HCT116 (cell line): ENCODE measurements at regions not wholly inside any gene's neighbourhood (a gene's known extent, or its start where the extent isn't known, plus 50 kb on each side); places are given as distances from the start of the nearest gene placed in this dataset.

Source experiments
- ATAC-seq: fragments of 200-7000 bp; cut with Tn5 transposase; 2 replicates; pipeline ENCODE4 v1.9.1; 2020; ENCODE audit warnings: mild to moderate bottlenecking, moderate library complexity
- BruUV-seq: library from RNA; stranded (reverse); fragments of 400-500 nt; replicated peaks from 2 replicates; lab custom pipeline; 2021; lab: Mats Ljungman, UMichigan
- CTCF ChIA-PET: fragments of 300-600 bp; sonication (Branson Sonifier 250); formaldehyde crosslinking; loops from one replicate; lab custom pipeline; 2021; ENCODE audit warnings: antibody characterized with exemption; lab: Charles Lee
- POLR2A ChIA-PET: fragments of 300-600, 350-600 bp; sonication (Branson Sonifier 250); formaldehyde crosslinking; loops from one replicate; lab custom pipeline; 2021; ENCODE audit warnings: antibody characterized with exemption; lab: Charles Lee
- RAD21 ChIA-PET, 2 experiments: fragments of 300-600 bp; sonication (Branson Sonifier 250); formaldehyde crosslinking; loops; one replicate each; lab custom pipeline; 2023; ENCODE audit warnings: low total read pairs in 2 of 2; ENCODE audit not compliant: uncharacterized antibody in 2 of 2, unreplicated experiment in 2 of 2, low non-redundant PET in 1 of 2; lab: Charles Lee
- DNase-seq: peaks from one replicate; pipeline ENCODE4 v3.0.0-alpha.2; 2010; ENCODE audit warnings: low read depth, low spot score
- H2AFZ ChIP-seq: fragments of 200-600 bp; shearing (Covaris generic), sonication (generic); 2 replicates; pipeline ENCODE4 v1.6.1; 2017; ENCODE audit warnings: low read depth, mixed run types, mixed read lengths, antibody characterized with exemption, low read length; ENCODE audit not compliant: poor library complexity, severe bottlenecking
- H3K27ac ChIP-seq: 2 replicates; pipeline ENCODE4 v1.5.1; 2012; ENCODE audit warnings: low read depth, low read length
- H3K27me3 ChIP-seq: fragments of 200-600 bp; sonication (generic); 2 replicates; pipeline ENCODE4 v1.6.1; 2016; ENCODE audit warnings: mixed run types, low read length, mixed read lengths; ENCODE audit not compliant: insufficient read depth
- H3K36me3 ChIP-seq, 2 experiments: fragments of 200-500 bp in 1 of 2; fragments of 200-600 bp in 1 of 2; sonication (Bioruptor generic) in 1 of 2; sonication (generic) in 1 of 2; 2 replicates each; pipeline versions ENCODE4 v1.5.1 to v1.6.1; 2014 to 2016; ENCODE audit warnings: low read length in 2 of 2, inconsistent platforms in 1 of 2, mixed read lengths in 1 of 2, mixed run types in 1 of 2; ENCODE audit not compliant: insufficient read depth in 2 of 2, control insufficient read depth in 1 of 2
- H3K4me1 ChIP-seq, 2 experiments: fragments of 200-600 bp in 1 of 2; sonication (generic) in 1 of 2; 2 replicates each; pipeline versions ENCODE4 v1.5.1 to v1.6.1; 2012 to 2017; ENCODE audit warnings: low read length in 2 of 2, inconsistent platforms in 1 of 2, mild to moderate bottlenecking in 1 of 2, mixed read lengths in 1 of 2, mixed run types in 1 of 2, moderate library complexity in 1 of 2; ENCODE audit not compliant: insufficient read depth in 2 of 2, control insufficient read depth in 1 of 2
- H3K4me2 ChIP-seq: fragments of 200-600 bp; sonication (generic); 2 replicates; pipeline ENCODE4 v1.6.1; 2017; ENCODE audit warnings: mixed run types, low read length, mixed read lengths
- H3K4me3 ChIP-seq, 2 experiments: fragments of 200-600 bp in 1 of 2; sonication (generic) in 1 of 2; replicated peaks in 1 of 2; 2 replicates each; pipeline ENCODE4 v1.5.1; 2011 to 2016; ENCODE audit warnings: low read length in 2 of 2, control low read depth in 1 of 2, low read depth in 1 of 2, mild to moderate bottlenecking in 1 of 2, mixed read lengths in 1 of 2, mixed run types in 1 of 2
- H3K79me2 ChIP-seq: fragments of 200-600 bp; sonication (generic); 2 replicates; pipeline ENCODE4 v1.6.1; 2017; ENCODE audit warnings: mild to moderate bottlenecking, mixed run types, low read length, moderate library complexity, mixed read lengths; ENCODE audit not compliant: insufficient read depth
- H3K9ac ChIP-seq: fragments of 200-600 bp; sonication (generic); 2 replicates; pipeline ENCODE4 v1.6.1; 2016; ENCODE audit warnings: low read length, mixed read lengths
- H3K9me2 ChIP-seq: fragments of 200-600 bp; sonication (generic), shearing (Covaris generic); 2 replicates; pipeline ENCODE4 v1.6.1; 2017; ENCODE audit warnings: mixed run types, mild to moderate bottlenecking, moderate library complexity; ENCODE audit not compliant: insufficient read depth
- H3K9me3 ChIP-seq, 2 experiments: fragments of 200-500 bp in 1 of 2; fragments of 200-600 bp in 1 of 2; sonication (Bioruptor generic) in 1 of 2; sonication (generic) in 1 of 2; 2 replicates each; pipeline ENCODE4 v1.6.1; 2014 to 2017; ENCODE audit warnings: low read length in 2 of 2, mixed read lengths in 2 of 2, inconsistent platforms in 1 of 2, low read depth in 1 of 2, mild to moderate bottlenecking in 1 of 2, mixed run types in 1 of 2, moderate library complexity in 1 of 2; ENCODE audit not compliant: control insufficient read depth in 1 of 2, insufficient read depth in 1 of 2
- H4K20me1 ChIP-seq: fragments of 200-600 bp; sonication (generic), shearing (Covaris generic); 2 replicates; pipeline ENCODE4 v1.6.1; 2017; ENCODE audit warnings: mixed run types, mild to moderate bottlenecking, moderate library complexity; ENCODE audit not compliant: insufficient read depth
- CEBPB ChIP-seq: IDR thresholded peaks from 2 replicates; pipeline ENCODE4 v1.6.1; 2012; ENCODE audit warnings: low read depth
- EGR1 ChIP-seq: IDR thresholded peaks from 2 replicates; pipeline ENCODE4 v1.6.1; 2012; ENCODE audit warnings: low read depth
- ELF1 ChIP-seq: IDR thresholded peaks from 2 replicates; pipeline ENCODE4 v1.6.1; 2012; ENCODE audit warnings: low read depth, borderline replicate concordance
- EZH2 ChIP-seq: fragments of 200-600 bp; sonication (generic); IDR thresholded peaks from 2 replicates; pipeline ENCODE4 v1.6.1; 2017; ENCODE audit warnings: antibody characterized with exemption, mixed run types
- EZH2phosphoT487 ChIP-seq: fragments of 200-600 bp; IDR thresholded peaks from 2 replicates; pipeline ENCODE4 v1.6.1; 2018; ENCODE audit warnings: antibody characterized with exemption, borderline replicate concordance
- FOSL1 ChIP-seq: IDR thresholded peaks from 2 replicates; pipeline ENCODE4 v1.6.1; 2012; ENCODE audit warnings: low read depth
- POLR2A ChIP-seq: IDR thresholded peaks from 2 replicates; pipeline ENCODE4 v1.7.0; 2011; ENCODE audit warnings: borderline replicate concordance; ENCODE audit not compliant: insufficient read depth, insufficient read length; ENCODE audit errors: extremely low read depth
- RAD21 ChIP-seq: IDR thresholded peaks from 2 replicates; pipeline ENCODE4 v1.6.1; 2012; ENCODE audit warnings: low read depth, mild to moderate bottlenecking
- SP1 ChIP-seq: IDR thresholded peaks from 2 replicates; pipeline ENCODE4 v1.6.1; 2012; ENCODE audit warnings: low read depth
- SRF ChIP-seq: IDR thresholded peaks from 2 replicates; pipeline ENCODE4 v1.6.1; 2012; ENCODE audit warnings: low read depth
- YY1 ChIP-seq: IDR thresholded peaks from 2 replicates; pipeline ENCODE4 v1.6.1; 2011; ENCODE audit warnings: low read length, low read depth, moderate library complexity, mild to moderate bottlenecking; ENCODE audit not compliant: insufficient replicate concordance; ENCODE audit errors: extremely low read depth
- ZFX ChIP-seq: fragments of 450-650 bp; IDR thresholded peaks from 2 replicates; pipeline ENCODE4 v1.6.1; 2017
- intact Hi-C: fragments of 100-400 bp; cut with micrococcal nuclease; formaldehyde crosslinking; loops from 2 replicates; pipeline ENCODE4 v1.10.0; 2022
- TF ChIP-seq, protein P1 (sequence below): IDR thresholded peaks from 2 replicates; pipeline ENCODE4 v1.6.1; 2012; ENCODE audit warnings: low read depth
- TF ChIP-seq, protein P2 (sequence below): IDR thresholded peaks from 2 replicates; pipeline ENCODE4 v1.6.1; 2012
- TF ChIP-seq, protein P3 (sequence below): IDR thresholded peaks from 2 replicates; pipeline ENCODE4 v1.6.1; 2011; ENCODE audit warnings: mild to moderate bottlenecking, low read length, moderate library complexity; ENCODE audit not compliant: insufficient replicate concordance; ENCODE audit errors: extremely low read depth
- TF ChIP-seq, protein P4 (sequence below): IDR thresholded peaks from 2 replicates; pipeline ENCODE4 v1.6.1; 2012

DNA sequence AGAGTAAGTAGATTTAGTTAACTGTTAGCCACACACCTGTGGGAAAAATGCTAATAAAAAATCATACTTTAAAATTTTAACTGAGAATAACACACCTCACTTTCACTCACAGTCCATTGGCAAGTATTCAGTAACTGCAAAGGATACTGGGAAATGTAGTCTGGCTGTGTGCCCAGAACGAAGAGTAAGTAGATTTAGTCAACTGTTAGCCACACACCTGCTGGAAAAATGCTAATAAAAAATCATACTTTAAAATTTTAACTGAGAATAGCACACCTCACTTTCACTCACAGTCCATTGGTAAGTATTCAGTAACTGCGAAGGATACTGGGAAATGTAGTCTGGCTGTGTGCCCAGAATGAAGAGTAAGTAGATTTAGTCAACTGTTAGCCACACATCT lies 178.4 kb upstream of the NWD2 start:
- no peak for TF ChIP-seq POLR2A
- TF ChIP-seq, protein P1, sequence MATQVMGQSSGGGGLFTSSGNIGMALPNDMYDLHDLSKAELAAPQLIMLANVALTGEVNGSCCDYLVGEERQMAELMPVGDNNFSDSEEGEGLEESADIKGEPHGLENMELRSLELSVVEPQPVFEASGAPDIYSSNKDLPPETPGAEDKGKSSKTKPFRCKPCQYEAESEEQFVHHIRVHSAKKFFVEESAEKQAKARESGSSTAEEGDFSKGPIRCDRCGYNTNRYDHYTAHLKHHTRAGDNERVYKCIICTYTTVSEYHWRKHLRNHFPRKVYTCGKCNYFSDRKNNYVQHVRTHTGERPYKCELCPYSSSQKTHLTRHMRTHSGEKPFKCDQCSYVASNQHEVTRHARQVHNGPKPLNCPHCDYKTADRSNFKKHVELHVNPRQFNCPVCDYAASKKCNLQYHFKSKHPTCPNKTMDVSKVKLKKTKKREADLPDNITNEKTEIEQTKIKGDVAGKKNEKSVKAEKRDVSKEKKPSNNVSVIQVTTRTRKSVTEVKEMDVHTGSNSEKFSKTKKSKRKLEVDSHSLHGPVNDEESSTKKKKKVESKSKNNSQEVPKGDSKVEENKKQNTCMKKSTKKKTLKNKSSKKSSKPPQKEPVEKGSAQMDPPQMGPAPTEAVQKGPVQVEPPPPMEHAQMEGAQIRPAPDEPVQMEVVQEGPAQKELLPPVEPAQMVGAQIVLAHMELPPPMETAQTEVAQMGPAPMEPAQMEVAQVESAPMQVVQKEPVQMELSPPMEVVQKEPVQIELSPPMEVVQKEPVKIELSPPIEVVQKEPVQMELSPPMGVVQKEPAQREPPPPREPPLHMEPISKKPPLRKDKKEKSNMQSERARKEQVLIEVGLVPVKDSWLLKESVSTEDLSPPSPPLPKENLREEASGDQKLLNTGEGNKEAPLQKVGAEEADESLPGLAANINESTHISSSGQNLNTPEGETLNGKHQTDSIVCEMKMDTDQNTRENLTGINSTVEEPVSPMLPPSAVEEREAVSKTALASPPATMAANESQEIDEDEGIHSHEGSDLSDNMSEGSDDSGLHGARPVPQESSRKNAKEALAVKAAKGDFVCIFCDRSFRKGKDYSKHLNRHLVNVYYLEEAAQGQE, result no peak
- no peak for TF ChIP-seq FOSL1
- no peak for TF ChIP-seq EZH2
- TF ChIP-seq, protein P2, sequence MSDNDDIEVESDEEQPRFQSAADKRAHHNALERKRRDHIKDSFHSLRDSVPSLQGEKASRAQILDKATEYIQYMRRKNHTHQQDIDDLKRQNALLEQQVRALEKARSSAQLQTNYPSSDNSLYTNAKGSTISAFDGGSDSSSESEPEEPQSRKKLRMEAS, result no peak
- TF ChIP-seq, protein P3, sequence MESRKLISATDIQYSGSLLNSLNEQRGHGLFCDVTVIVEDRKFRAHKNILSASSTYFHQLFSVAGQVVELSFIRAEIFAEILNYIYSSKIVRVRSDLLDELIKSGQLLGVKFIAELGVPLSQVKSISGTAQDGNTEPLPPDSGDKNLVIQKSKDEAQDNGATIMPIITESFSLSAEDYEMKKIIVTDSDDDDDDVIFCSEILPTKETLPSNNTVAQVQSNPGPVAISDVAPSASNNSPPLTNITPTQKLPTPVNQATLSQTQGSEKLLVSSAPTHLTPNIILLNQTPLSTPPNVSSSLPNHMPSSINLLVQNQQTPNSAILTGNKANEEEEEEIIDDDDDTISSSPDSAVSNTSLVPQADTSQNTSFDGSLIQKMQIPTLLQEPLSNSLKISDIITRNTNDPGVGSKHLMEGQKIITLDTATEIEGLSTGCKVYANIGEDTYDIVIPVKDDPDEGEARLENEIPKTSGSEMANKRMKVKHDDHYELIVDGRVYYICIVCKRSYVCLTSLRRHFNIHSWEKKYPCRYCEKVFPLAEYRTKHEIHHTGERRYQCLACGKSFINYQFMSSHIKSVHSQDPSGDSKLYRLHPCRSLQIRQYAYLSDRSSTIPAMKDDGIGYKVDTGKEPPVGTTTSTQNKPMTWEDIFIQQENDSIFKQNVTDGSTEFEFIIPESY, result no peak
- TF ChIP-seq, protein P4, sequence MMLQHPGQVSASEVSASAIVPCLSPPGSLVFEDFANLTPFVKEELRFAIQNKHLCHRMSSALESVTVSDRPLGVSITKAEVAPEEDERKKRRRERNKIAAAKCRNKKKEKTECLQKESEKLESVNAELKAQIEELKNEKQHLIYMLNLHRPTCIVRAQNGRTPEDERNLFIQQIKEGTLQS, result no peak
- no peak for TF ChIP-seq SP1
- no peak for TF ChIP-seq EZH2phosphoT487
- TF ChIP-seq EGR1, result no peak
- no peak for TF ChIP-seq ELF1
- no peak for TF ChIP-seq CEBPB
- TF ChIP-seq SRF, result no peak
- no peak for TF ChIP-seq ZFX
- no peak for TF ChIP-seq YY1
- no peak for TF ChIP-seq RAD21
- TF ChIP-seq, all 23 proteins: peak for 0
- H3K9ac ChIP-seq, result no peak overlapping the region
- no TSS peak for BruUV-seq
- no peaks in the 10 kb centered on the region for H3K36me3 ChIP-seq
- no peaks in the 10 kb centered on the region for H3K27me3 ChIP-seq
- no peaks in the 10 kb centered on the region for H3K4me1 ChIP-seq
- H4K20me1 ChIP-seq, result no peaks in the 10 kb centered on the region
- no peaks in the 10 kb centered on the region for H3K79me2 ChIP-seq
- H2AFZ ChIP-seq, result no peak overlapping the region
- no peak for ATAC-seq
- no peak overlapping the region for H3K4me3 ChIP-seq
- H3K9me3 ChIP-seq, result no peaks in the 10 kb centered on the region
- no peak overlapping the region for H3K27ac ChIP-seq
- intact Hi-C loops, result loop anchor here (10.0 kb wide), 1 partner anchor 319 kb away; no protein-coding TSS in a partner anchor
- H3K9me2 ChIP-seq, result no peaks in the 10 kb centered on the region
- CTCF ChIA-PET, result no interaction called here
- RAD21 ChIA-PET, result no interaction called here
- DNase-seq, result no peak
- H3K4me2 ChIP-seq, result no peak overlapping the region
- POLR2A ChIA-PET, result no interaction called here
